Activated T-cell treated with anti-CD3 and anti-CD28 coated beads, Interleukin-2, amount 50 U/mL, for 24 hours (primary cell): ENCODE measurements at regions not wholly inside any gene's neighbourhood (a gene's known extent, or its start where the extent isn't known, plus 50 kb on each side); places are given as distances from the start of the nearest gene placed in this dataset.

Experiments
- DNase-seq: peaks from one replicate; pipeline ENCODE4 v3.0.0-alpha.2; 2020
- H3K27ac Mint-ChIP-seq: 2 replicates; pipeline ENCODE4 v1.8.0; 2020; ENCODE audit warnings: mild to moderate bottlenecking, mixed read lengths
- H3K27me3 Mint-ChIP-seq: 2 replicates; pipeline ENCODE4 v1.8.0; 2020; ENCODE audit warnings: mixed read lengths
- H3K36me3 Mint-ChIP-seq: 2 replicates; pipeline ENCODE4 v1.8.0; 2020; ENCODE audit warnings: low read depth, mixed read lengths
- H3K4me1 Mint-ChIP-seq: 2 replicates; pipeline ENCODE4 v1.8.0; 2020; ENCODE audit warnings: low read depth, mixed read lengths
- H3K4me3 Mint-ChIP-seq: 2 replicates; pipeline ENCODE4 v1.8.0; 2020; ENCODE audit warnings: mild to moderate bottlenecking, moderate library complexity, mixed read lengths
- H3K9me3 Mint-ChIP-seq: 2 replicates; pipeline ENCODE4 v1.8.0; 2020; ENCODE audit warnings: mixed read lengths

GRCh38 chr5:146940295-146940694, 61.7 kb upstream of the PPP2R2B start:
- Mint-ChIP-seq H3K9me3 (no peaks in the 10 kb centered on the region), H3K36me3 (no peaks in the 10 kb centered on the region), H3K4me3 (no peak overlapping the region), H3K27ac (no peak overlapping the region), H3K27me3 (no peaks in the 10 kb centered on the region), H3K4me1 (no peaks in the 10 kb centered on the region)
- DNase-seq: no peak

DNA sequence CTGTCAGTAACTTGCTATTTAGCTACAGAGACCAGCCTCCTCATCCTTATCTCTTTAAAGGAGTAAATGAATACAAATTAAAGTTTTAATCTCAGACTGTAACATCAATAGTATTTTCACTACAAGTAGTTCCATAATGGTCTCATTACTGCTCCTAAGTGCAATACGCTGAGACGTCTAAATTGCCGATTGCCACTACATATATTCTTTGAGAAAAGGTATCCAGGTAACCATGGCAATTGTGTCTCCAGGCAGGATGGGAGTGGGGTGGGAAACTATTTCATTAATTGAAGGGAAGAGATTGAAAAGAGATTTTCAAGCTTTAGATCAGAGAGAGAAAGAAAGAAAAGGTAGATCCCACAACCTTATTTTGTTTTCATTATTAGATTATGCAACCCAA, 65.5 kb upstream of the PPP2R2B start:
- no peak overlapping the region for H3K27ac Mint-ChIP-seq
- peaks cover 4% of the 10 kb centered on the region for H3K4me1 Mint-ChIP-seq
- H3K27me3 Mint-ChIP-seq: no peaks in the 10 kb centered on the region
- H3K9me3 Mint-ChIP-seq: no peaks in the 10 kb centered on the region
- H3K36me3 Mint-ChIP-seq: no peaks in the 10 kb centered on the region
- H3K4me3 Mint-ChIP-seq: no peak overlapping the region
- no peak for DNase-seq

DNA sequence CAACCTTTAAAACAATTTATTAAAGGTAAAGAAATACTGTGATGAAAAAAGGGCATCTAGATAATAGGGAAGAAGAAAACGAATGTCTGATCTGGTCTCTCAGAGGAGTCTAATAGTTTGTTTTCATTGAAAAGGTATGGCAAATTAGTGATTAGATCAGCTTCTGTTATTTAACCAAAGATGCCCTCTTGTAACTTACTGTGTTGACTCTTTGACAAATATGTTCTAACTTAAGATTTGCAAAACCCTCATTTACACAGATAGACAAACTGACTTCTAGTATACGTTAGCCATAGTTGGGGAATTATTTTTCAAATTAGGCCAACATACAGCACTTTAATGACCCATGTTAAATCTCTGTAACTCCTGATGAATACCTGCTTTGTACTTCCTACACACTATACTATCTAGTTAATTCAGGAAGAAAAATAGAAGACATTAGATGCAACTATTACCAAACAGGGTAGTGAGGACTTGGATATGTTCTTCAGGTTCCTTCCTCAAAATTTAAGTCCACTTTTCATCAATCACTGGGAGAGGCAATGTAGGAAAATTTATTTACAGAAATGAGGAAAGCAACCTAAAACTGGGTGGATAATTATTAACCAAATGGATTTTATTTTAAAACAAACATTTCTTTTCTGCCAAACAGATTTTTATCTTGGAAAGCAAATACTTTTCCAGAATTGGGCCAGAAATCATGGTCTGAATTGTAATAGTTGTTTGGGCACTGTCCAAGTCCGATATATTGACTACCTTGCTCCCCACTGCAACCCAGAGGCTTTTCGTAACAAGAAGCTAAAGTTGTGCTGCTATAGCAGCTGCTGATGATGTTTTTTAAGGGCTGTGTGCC, 66.4 kb upstream of the PPP2R2B start:
- H3K36me3 Mint-ChIP-seq: no peaks in the 10 kb centered on the region

DNA sequence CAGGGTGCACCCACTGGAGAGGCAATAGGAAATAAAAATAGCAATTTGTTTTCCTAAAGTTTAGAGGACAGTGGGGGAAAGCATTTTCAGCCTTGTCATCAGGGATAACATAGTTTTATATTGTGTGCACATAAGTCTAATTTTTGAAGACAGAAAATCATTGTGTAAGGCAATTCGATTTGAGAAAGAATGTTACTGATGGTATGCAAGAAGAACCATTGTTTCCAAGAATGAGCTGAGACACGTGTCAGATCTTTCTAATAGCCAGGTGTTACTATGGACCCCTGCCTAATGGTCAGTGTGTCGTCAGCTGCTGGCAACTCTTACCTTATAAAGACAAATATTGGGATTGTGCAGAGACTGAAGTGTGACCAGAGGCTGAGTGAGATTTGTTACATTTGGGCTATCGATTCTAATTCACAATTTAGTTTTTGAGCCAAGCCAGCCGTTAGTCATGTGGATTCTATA, 67.1 kb upstream of the PPP2R2B start:
- H3K27me3 Mint-ChIP-seq: no peaks in the 10 kb centered on the region
- H3K27ac Mint-ChIP-seq: no peak overlapping the region
- no peak for DNase-seq
- H3K4me3 Mint-ChIP-seq: no peak overlapping the region
- H3K9me3 Mint-ChIP-seq: no peaks in the 10 kb centered on the region
- H3K36me3 Mint-ChIP-seq: no peaks in the 10 kb centered on the region
- H3K4me1 Mint-ChIP-seq: peaks cover 4% of the 10 kb centered on the region

More for the DNA sequence above, 66.4 kb upstream of the PPP2R2B start:
- no peak overlapping the region for H3K4me3 Mint-ChIP-seq
- DNase-seq: no peak
- H3K27ac Mint-ChIP-seq: no peak overlapping the region
- H3K9me3 Mint-ChIP-seq: no peaks in the 10 kb centered on the region
- peaks cover 4% of the 10 kb centered on the region for H3K4me1 Mint-ChIP-seq
- H3K27me3 Mint-ChIP-seq: no peaks in the 10 kb centered on the region

GRCh38 chr5:146947181-146947941, 68.8 kb upstream of the PPP2R2B start:
- no peak for DNase-seq
- peaks cover 4% of the 10 kb centered on the region for H3K4me1 Mint-ChIP-seq
- peaks cover 3% of the 10 kb centered on the region for H3K27me3 Mint-ChIP-seq
- H3K27ac Mint-ChIP-seq: no peak overlapping the region
- H3K4me3 Mint-ChIP-seq: no peak overlapping the region
- H3K9me3 Mint-ChIP-seq: no peaks in the 10 kb centered on the region
- H3K36me3 Mint-ChIP-seq: no peaks in the 10 kb centered on the region

GRCh38 chr5:146948666-146949065, 70.1 kb upstream of the PPP2R2B start:
- H3K27ac Mint-ChIP-seq: no peak overlapping the region
- H3K9me3 Mint-ChIP-seq: no peaks in the 10 kb centered on the region
- no peak for DNase-seq
- H3K36me3 Mint-ChIP-seq: no peaks in the 10 kb centered on the region
- peaks cover 3% of the 10 kb centered on the region for H3K27me3 Mint-ChIP-seq
- H3K4me3 Mint-ChIP-seq: no peak overlapping the region
- H3K4me1 Mint-ChIP-seq: peaks cover 4% of the 10 kb centered on the region

GRCh38 chr5:146952168-146952567, 73.6 kb upstream of the PPP2R2B start:
- Mint-ChIP-seq H3K4me3 (no peak overlapping the region), H3K9me3 (no peaks in the 10 kb centered on the region), H3K4me1 (peaks cover 4% of the 10 kb centered on the region), H3K27me3 (peaks cover 8% of the 10 kb centered on the region), H3K27ac (no peak overlapping the region), H3K36me3 (no peaks in the 10 kb centered on the region)
- DNase-seq: no peak

GRCh38 chr5:146956217-146956616, 77.7 kb upstream of the PPP2R2B start:
- no peak overlapping the region for H3K27ac Mint-ChIP-seq
- no peaks in the 10 kb centered on the region for H3K4me1 Mint-ChIP-seq
- no peaks in the 10 kb centered on the region for H3K9me3 Mint-ChIP-seq
- peaks cover 7% of the 10 kb centered on the region for H3K27me3 Mint-ChIP-seq
- DNase-seq: no peak
- H3K4me3 Mint-ChIP-seq: no peak overlapping the region
- H3K36me3 Mint-ChIP-seq: no peaks in the 10 kb centered on the region

- Mint-ChIP-seq H3K9me3 (no peaks in the 10 kb centered on the region), H3K27ac (no peak overlapping the region), H3K4me3 (no peak overlapping the region), H3K4me1 (no peaks in the 10 kb centered on the region), H3K27me3 (peaks cover 2% of the 10 kb centered on the region), H3K36me3 (no peaks in the 10 kb centered on the region)
- DNase-seq: no peak
These were observed 80.8 kb upstream of the PPP2R2B start for GRCh38 chr5:146959360-146959759.

GRCh38 chr5:146962801-146963355, 84.3 kb upstream of the PPP2R2B start:
- DNase-seq: no peak
- H3K4me3 Mint-ChIP-seq: no peak overlapping the region
- no peak overlapping the region for H3K27ac Mint-ChIP-seq
- H3K4me1 Mint-ChIP-seq: no peaks in the 10 kb centered on the region
- H3K9me3 Mint-ChIP-seq: no peaks in the 10 kb centered on the region
- H3K36me3 Mint-ChIP-seq: no peaks in the 10 kb centered on the region
- no peaks in the 10 kb centered on the region for H3K27me3 Mint-ChIP-seq

- peak; percentile 36 for DNase-seq
- Mint-ChIP-seq H3K36me3 (no peaks in the 10 kb centered on the region), H3K4me1 (no peaks in the 10 kb centered on the region), H3K9me3 (no peaks in the 10 kb centered on the region), H3K27ac (no peak overlapping the region), H3K27me3 (no peaks in the 10 kb centered on the region), H3K4me3 (no peak overlapping the region)
These were observed 87.5 kb upstream of the PPP2R2B start for GRCh38 chr5:146965761-146966659.

DNA sequence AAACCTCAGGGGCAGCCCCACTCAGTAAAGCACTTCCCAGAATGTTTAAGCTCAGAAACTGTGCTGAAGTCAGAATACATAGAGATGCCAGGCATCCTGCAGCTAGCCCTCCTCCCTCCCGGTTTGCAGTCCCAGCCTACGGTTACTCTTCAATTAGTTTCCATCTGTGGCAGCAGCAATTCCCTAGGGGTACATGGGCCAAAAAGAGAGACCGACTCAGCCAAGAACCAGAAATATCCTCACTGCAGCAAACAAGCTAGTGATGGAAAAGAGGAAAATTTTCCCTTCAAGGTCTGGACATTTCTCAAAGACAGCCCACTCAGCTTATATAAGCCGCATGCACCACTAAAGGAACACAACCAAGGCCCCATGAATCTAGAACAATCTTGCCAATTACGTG, 89.1 kb upstream of the PPP2R2B start:
- no peaks in the 10 kb centered on the region for H3K36me3 Mint-ChIP-seq
- H3K4me1 Mint-ChIP-seq: no peaks in the 10 kb centered on the region
- H3K9me3 Mint-ChIP-seq: no peaks in the 10 kb centered on the region
- no peaks in the 10 kb centered on the region for H3K27me3 Mint-ChIP-seq
- no peak for DNase-seq
- H3K27ac Mint-ChIP-seq: no peak overlapping the region
- H3K4me3 Mint-ChIP-seq: no peak overlapping the region

DNA sequence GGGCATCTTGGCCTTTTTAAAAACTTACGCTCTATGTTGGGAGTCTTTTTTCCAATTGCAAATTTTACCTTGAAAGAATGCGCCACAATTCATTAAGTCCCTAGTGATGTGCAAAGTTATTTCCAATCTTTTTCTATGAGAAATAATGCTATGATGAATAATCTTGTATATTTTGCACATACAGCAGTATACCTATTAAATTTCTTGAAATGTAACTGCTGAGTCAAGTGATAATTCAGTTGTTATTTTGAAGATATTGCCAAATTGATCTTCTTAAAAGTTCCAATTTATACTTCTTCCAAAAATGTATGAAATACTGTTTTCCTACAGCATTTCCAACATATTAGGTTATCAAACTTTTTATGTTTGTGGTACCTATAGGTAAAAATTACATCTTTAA, 92.8 kb upstream of the PPP2R2B start:
- Mint-ChIP-seq H3K4me3 (no peak overlapping the region), H3K4me1 (no peaks in the 10 kb centered on the region), H3K36me3 (no peaks in the 10 kb centered on the region), H3K9me3 (no peaks in the 10 kb centered on the region), H3K27ac (no peak overlapping the region), H3K27me3 (peaks cover 2% of the 10 kb centered on the region)
- DNase-seq: no peak

GRCh38 chr5:146986469-146986868, 107.9 kb upstream of the PPP2R2B start:
- no peaks in the 10 kb centered on the region for H3K36me3 Mint-ChIP-seq
- peaks cover 14% of the 10 kb centered on the region for H3K9me3 Mint-ChIP-seq
- H3K4me1 Mint-ChIP-seq: no peaks in the 10 kb centered on the region
- DNase-seq: no peak
- H3K27me3 Mint-ChIP-seq: peaks cover 23% of the 10 kb centered on the region
- H3K27ac Mint-ChIP-seq: no peak overlapping the region
- H3K4me3 Mint-ChIP-seq: no peak overlapping the region
